ENCODE measurements at regions not wholly inside any gene's neighbourhood (a gene's known extent, or its start where the extent isn't known, plus 50 kb on each side); places are given as distances from the start of the nearest gene placed in this dataset.
A peak's percentile ranks its signal among the peaks of the same experiment; 100 is the strongest.

DNA sequence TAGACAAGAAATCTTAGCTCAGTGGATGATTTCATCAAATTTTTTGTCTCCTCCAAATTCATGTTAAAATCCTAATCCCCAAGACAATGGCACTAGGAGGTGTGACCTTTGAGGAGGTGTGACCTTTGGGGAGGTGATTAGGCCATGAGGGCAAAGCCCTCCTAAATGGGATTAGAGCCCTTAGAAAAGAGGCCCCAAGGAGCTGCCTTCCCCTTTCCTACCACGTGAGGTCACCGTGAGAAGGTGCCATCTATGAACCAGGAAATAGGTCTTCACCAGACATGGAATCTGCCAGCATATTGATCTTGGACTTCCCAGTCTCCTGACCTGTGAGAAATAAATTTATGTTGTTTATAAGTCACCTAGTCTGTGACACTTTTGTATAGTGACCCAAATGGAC is 138.7 kb downstream of the TRIM29 start:
- ATAC-seq (no peak), DNase-seq (ENCODE audit: low spot score in 2 of 2) (no peak)
- Mint-ChIP-seq H3K9me3 (peaks cover 5 to 11% of the 10 kb centered on the region in 2 donors), H3K36me3 (no peaks in the 10 kb centered on the region), H3K27ac (no peak overlapping the region)

DNA sequence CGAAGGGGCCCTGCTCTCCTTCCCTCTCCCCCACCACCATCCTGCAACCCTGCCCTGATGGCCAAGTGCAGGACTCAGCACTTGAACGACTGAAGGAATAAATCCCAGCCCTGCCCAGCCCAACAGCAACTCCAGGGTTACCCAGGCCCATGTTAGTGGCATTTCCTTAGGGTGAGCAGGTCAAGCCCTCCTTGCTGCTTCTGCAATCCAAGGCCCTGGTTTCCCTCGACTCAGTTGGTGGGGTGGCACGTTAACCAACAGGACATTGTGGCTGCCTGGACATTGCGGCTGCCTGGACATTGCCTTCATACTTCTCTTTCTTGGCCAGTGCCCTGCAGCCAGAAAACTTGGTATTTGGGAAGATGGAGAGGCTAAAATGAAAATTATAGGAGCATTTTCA is 141.4 kb downstream of the TRIM29 start:
- peaks cover 5 to 11% of the 10 kb centered on the region in 2 donors for H3K9me3 Mint-ChIP-seq
- no peak for DNase-seq (ENCODE audit: low spot score in 2 of 2)
- no peaks in the 10 kb centered on the region for H3K36me3 Mint-ChIP-seq
- no peak overlapping the region for H3K27ac Mint-ChIP-seq
- ATAC-seq: no peak

DNA sequence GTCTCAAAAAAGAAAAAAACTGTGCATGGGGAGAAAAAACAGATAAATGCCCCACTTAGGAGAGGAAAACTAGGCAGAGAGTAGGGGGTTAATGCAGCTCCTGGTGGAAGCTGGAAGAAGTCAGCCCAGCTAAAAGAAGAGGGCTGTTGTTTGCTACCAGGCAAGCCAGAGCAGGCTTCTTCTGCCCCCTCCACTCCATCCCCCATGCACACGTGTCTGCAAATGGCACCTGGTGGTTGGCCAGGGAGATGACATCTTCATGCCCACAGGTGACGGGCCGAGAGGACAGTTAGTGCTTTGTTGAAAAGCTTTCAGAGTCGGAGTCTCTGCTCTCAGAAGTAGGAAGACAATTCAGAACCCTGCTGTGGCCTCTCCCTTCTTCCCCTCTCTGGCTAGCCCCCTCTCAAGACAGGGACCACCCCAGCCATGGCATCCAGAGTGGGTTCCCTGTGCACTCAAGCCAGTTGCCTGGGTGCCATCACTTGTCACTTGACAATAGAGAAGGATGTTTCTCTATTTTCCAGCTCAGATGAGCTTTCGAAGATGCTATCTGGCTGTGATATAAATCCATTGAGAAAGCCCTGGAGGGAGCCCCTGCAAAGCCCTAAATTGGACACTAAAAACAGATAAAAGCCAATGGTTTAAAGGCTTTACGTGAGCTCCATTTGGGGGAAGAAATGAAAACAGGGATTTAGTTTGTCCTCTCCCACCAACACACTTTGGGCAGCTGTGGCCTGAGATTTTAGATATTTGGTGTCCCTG is 142.0 kb downstream of the TRIM29 start:
- DNase-seq (ENCODE audit: low spot score in 2 of 2): no peak
- Mint-ChIP-seq H3K36me3 (no peaks in the 10 kb centered on the region), H3K9me3 (peaks cover 5 to 11% of the 10 kb centered on the region in 2 donors), H3K27ac (no peak overlapping the region)
- no peak for ATAC-seq

DNA sequence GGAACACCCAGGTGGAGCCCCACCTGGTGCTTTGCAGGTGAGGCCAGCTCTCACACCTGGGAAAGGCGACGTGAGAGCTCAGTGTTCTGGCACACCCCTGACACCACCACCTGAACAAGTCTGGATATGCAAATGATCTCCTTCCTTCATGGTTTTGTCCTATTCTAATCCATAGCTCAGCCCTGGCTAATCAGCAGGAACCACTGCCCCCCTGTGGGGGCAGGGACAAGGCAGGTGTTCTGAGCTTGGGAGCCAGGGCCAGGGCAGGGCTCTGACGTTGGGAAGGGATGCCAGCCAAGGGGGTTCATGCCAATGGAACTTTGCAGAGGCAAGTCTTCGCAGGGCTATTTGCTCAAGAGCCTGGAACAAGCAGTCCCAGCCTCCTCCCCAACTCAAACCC is 144.2 kb downstream of the TRIM29 start:
- H3K36me3 Mint-ChIP-seq: no peaks in the 10 kb centered on the region
- DNase-seq (ENCODE audit: low spot score in 2 of 2) (no peak), ATAC-seq (no peak)
- H3K9me3 Mint-ChIP-seq: no peaks in the 10 kb centered on the region
- no peak overlapping the region for H3K27ac Mint-ChIP-seq

DNA sequence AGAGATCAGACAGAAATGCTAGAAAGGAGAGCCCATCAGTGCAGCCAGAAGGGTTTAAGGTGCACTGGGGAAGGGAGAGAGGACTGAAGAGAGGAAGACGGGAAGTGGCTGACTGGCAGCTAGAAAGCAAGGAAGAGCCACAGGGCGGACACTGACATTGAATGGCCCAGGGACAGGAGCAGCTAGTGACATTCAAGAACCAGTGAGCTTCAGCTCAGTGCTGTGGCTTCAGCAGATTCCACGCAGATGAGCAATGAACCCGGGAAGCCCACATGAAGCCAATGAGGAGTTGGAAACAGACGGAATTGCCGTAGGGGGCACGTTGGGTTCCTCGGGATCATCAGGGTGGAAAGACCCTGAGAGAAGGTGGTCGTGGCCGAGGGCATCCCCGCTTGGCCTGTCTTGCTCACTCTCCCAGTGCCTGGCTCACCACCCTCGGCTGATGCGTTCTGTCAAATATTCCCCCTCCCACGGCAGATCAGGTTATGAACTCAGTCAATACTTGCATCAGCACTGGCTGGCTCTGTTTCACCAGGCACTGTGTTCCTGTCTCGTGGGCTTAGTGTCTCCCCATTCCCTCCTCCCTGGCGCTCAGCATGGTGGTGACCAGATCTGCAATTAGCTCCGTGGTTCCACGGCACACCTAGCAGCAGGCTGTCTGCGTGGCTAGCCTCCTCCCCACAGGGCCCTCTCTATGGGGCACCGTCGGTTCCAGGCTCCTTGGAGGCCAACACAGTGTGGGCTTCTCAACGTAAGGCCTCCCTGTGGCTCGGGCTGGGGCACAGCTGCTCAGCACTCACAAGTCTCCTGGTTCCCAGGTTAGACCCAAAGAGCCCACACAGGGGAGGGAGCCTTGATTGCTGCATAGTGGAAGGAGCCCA is 145.5 kb downstream of the TRIM29 start:
- ATAC-seq (no peak), DNase-seq (ENCODE audit: low spot score in 2 of 2) (no peak)
- H3K36me3 Mint-ChIP-seq: no peaks in the 10 kb centered on the region
- no peaks in the 10 kb centered on the region for H3K9me3 Mint-ChIP-seq
- no peak overlapping the region for H3K27ac Mint-ChIP-seq

DNA sequence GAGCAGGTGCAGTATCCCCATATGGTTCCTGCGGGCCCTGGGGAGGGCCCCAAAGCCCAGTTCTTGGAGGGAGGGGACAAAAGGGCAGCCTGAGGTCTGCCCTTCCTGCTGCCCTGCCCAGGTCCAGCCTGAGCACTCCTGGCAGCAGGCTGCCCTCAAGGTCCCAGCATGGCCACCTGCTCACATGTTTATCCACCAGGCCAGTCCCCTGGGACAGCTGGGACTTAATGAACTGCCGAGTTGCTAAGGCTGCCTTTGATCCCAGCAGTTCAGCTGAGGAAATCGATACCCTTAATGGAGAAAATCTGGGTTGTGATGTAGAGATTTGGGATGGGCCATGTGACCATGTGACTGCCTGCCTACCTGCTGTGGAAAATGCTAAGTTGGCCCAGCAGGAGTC is 146.2 kb downstream of the TRIM29 start:
- no peaks in the 10 kb centered on the region for H3K9me3 Mint-ChIP-seq
- no peaks in the 10 kb centered on the region for H3K36me3 Mint-ChIP-seq
- no peak overlapping the region for H3K27ac Mint-ChIP-seq
- ATAC-seq (no peak), DNase-seq (ENCODE audit: low spot score in 2 of 2) (no peak)

DNA sequence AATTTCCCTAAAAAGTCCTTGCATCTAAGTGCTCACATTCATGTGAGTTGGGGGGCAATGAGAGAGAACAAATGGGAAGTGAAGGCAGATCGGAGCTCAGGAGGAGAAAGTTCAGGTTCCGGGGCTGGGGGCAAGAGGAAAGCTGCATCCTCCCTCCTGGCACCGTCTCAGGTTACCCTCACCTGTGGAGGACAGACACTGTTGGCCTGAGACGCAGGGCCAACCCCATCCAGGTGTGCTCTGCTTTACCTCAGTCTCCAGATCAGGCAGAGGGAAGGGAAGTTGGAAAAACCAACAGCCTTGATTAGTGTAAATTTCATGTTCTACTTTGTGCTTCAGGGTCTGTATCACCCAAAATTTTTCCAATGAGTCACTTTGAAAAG is 146.9 kb downstream of the TRIM29 start:
- ATAC-seq (no peak), DNase-seq (ENCODE audit: low spot score in 2 of 2) (no peak)
- no peaks in the 10 kb centered on the region for H3K36me3 Mint-ChIP-seq
- no peaks in the 10 kb centered on the region for H3K9me3 Mint-ChIP-seq
- H3K27ac Mint-ChIP-seq: no peak overlapping the region

DNA sequence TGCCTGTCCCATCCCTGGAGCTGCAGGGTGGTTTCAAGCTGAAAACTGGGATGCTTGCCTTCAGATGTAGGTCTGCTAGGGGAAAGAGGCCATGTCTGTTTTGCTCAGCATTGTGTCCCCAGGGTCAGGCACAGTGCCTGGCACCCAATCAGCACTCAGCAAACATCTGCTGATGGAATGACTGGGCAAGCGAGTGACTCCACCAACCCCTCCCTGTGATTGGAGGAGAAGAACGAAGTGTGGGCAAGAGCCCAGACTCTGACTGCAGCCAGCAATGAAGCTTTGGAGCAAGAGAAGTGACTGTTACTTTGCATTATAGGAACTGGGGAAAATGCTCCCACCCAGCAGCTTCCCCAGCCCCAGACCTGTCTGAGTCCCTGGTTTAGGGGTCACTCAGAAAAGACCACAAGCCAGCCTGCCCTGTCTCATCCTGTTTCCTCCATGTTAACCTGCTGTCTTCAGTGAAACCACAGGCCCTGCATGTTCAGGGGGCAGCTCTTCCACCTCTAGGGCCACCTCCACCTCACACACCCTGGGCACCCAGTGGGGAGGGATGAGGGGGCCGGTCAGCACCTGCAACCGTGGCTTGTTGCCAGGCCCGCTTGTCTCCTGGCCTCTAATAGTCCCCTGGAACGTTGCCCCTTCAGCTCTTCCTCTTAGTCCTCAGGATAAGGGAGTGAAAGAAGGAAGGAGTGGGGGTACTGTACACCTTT is 147.4 kb downstream of the TRIM29 start:
- no peaks in the 10 kb centered on the region for H3K9me3 Mint-ChIP-seq
- no peak for DNase-seq (ENCODE audit: low spot score in 2 of 2)
- H3K36me3 Mint-ChIP-seq: no peaks in the 10 kb centered on the region
- ATAC-seq: no peak
- H3K27ac Mint-ChIP-seq: no peak overlapping the region

DNA sequence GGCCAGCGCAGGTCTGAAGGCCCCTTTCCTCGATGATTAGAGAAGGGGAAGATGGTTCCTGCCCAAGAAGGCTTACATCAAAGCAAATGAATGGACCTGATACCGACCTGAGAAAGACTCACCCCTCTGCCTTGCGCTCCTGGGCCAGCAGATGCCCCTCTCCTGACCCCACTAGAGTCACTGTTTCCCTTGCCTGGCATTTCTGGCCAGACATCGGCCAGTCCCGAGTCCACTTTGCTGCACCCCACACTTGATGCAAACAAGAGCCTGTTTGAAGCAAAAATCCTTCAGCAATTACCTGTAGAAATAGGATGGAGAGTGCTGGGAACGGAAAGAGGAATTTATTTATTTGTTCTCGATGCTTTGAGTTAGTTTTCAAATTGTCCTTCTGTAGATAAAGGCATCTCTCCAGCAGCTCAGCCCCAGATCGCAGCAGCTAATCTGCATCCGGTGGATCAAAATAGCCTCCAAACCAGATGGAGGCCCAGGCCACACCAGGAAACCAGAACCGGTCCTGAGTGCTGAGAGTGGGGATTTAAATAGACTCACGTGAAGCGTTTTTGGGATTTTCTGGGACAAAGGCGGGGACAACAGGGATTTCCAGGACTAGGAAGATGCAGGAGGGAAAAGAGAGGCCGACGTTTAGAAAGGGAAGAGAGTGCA is 148.6 kb downstream of the TRIM29 start:
- no peaks in the 10 kb centered on the region for H3K9me3 Mint-ChIP-seq
- DNase-seq (ENCODE audit: low spot score in 2 of 2) (no peak), ATAC-seq (no peak)
- no peak overlapping the region for H3K27ac Mint-ChIP-seq
- no peaks in the 10 kb centered on the region for H3K36me3 Mint-ChIP-seq

DNA sequence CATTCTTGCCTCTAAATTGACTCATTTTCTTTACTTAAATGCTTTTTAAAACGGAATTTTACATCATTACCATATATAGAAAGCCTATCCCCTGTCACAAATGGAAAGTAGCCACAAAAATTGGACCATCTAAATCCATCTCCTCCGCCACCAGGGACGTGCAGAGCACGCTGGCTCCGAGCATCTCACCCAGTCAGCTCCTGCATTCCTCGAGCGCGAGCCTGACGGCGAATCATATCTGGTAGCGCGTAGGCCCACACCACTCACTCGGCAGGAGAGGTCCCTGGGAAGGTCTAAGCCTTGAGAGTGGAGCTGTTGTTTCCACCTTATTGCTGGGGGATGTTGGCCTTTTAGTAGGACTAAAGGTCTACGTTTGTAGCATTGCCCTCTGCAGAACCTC is 152.4 kb downstream of the TRIM29 start:
- Mint-ChIP-seq H3K36me3 (no peaks in the 10 kb centered on the region), H3K9me3 (no peaks in the 10 kb centered on the region), H3K27ac (no peak overlapping the region)
- DNase-seq (ENCODE audit: low spot score in 2 of 2) (no peak), ATAC-seq (no peak)

DNA sequence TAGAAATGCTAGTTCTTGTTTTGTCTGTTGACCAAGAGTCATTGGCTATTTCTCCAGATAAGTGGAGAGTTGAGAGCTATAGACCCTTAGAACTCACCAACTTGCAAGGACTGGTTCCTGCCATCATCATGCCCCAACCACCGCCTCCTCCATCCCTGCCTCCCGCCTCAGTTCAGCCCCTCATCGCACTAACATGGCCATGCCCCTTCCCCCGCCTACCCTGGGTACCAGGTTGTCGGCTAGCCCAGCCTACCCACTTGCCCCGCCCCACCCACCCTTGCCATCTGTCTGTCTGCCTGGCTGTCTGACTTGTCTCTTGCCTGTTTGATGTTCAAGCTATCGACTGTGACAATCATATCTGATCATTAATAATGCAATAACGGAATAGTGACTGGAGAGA is 154.1 kb downstream of the TRIM29 start:
- no peaks in the 10 kb centered on the region for H3K36me3 Mint-ChIP-seq
- no peaks in the 10 kb centered on the region for H3K9me3 Mint-ChIP-seq
- DNase-seq (ENCODE audit: low spot score in 2 of 2) (no peak), ATAC-seq (no peak)
- no peak overlapping the region for H3K27ac Mint-ChIP-seq

DNA sequence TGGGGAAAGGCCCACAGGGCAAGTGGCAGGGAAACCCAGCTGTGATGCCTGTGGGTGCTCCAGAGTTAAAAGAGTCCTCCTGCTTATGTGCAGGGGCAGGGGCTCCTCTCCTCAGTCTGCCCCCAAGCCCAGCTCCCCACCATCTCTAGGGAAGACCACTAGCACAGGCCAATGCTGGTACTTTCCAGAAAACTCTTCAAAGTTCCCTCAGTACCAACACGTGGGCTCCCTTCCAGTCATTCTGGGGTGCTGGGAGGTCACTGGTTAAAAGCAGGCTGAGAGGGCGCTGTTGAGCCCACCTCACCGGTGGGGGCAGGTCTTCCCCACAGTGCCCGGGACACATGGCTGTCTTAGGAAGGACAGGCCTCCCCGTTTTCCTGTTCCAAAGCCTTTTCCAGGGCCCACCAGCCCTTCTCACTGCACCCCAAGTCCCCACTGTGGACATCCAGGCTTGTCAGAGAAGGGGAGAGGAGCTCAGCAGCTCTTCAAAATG is 154.6 kb downstream of the TRIM29 start:
- no peaks in the 10 kb centered on the region for H3K9me3 Mint-ChIP-seq
- no peaks in the 10 kb centered on the region for H3K36me3 Mint-ChIP-seq
- ATAC-seq: no peak

DNA sequence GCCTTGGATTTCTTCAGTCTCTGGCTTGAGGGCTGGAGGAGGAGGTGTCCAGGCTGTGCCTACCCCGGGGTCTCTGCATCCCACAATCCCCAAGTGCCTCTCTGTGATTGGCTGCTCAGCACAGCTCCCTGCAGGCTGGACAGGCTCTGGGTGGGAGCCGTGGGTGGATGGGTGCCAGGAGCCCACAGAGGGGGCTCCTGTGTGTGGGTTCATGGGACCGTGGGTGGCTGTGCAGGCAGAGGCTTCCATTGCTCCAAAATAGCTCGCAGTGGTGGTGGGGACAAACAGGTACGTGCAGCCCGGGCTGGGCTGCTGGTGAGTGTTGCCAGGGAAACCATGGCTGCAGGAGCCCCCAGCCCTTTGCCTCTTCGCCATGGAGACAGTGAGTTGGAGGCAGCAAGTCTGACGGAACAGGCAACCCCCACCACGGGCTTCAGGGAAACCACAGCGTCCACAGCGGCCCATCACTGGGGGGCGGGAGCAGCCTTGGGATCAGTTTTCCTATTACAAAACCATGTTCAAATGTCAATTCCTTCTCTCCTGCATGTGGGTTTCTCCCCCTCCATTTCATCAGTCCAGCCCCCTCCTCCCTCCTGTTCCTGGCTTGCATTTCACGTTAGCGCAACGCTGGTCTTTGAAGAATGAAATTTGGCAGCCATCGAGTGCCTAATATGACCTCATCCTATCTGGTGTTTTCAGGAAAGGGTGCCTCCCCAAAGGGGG is 155.2 kb downstream of the TRIM29 start:
- ATAC-seq (no peak), DNase-seq (ENCODE audit: low spot score in 2 of 2) (no peak)
- no peaks in the 10 kb centered on the region for H3K36me3 Mint-ChIP-seq
- H3K9me3 Mint-ChIP-seq: no peaks in the 10 kb centered on the region
- peak overlapping the region in 1 of 2 donors; percentile 12 for H3K27ac Mint-ChIP-seq

More for the DNA sequence above, 154.6 kb downstream of the TRIM29 start:
- H3K27ac Mint-ChIP-seq: peak overlapping the region in 1 of 2 donors; percentile 12
- DNase-seq (ENCODE audit: low spot score in 2 of 2): no peak

DNA sequence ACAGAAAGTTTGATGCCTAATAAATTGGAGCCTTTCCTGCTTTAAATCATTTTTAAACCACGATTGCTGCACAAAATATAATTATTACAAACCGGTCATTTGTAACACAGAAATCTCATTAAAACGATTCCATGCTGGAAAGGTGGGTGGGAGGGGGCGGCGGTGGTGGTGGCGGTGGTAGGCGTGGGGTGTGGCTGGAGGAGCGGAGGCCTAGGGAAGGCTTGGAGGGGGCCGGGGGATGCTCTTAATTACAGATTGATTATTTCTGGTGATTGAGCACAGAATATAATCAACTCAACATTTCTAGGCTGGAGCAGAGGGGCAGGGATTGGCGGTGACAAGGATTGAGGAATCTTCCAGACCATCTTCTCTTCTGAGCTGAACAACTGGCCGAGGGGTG is 157.5 kb downstream of the TRIM29 start:
- Mint-ChIP-seq H3K36me3 (no peaks in the 10 kb centered on the region), H3K9me3 (no peaks in the 10 kb centered on the region), H3K27ac (no peak overlapping the region)
- DNase-seq (ENCODE audit: low spot score in 2 of 2): no peak
- ATAC-seq: no peak

DNA sequence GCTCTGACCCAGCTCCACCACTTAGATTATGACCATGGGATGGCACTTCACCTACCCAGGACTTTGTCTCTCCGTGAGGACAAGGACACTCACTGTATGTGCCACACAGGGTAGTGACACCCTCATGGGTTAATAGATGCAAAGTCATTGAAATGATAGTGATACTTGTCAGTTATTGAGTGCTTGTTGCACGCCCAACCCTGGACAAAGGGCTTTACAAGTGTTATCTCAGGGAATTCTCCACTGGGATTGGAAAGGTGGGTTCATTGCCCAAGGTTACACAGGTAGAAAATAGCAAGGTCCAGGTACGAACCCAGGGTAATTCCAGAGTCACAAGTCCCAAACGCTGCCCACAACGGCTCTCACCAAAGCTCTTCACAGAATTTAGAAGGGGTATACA is 158.2 kb downstream of the TRIM29 start:
- H3K9me3 Mint-ChIP-seq: no peaks in the 10 kb centered on the region
- ATAC-seq: no peak
- no peak for DNase-seq (ENCODE audit: low spot score in 2 of 2)
- no peaks in the 10 kb centered on the region for H3K36me3 Mint-ChIP-seq
- no peak overlapping the region for H3K27ac Mint-ChIP-seq

DNA sequence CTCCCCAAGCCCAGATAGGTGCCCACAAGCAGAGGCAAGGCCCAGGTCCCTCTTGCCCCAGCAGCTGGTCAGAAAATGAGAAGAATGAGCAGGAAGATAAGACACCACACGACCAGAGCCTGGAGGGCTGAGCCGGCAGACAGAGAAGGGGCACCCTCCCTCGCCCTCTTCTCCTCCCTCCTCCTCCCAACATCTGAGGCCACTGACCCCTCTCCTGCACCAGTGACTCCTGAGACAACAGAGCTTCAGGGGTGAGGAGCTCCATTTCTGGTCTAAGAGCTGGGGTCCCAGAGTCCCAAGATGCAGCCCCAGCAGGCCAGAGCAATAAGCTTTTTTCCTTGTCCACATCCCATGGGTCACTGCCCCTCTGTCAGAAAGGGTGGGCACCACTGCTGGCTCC is 159.2 kb downstream of the TRIM29 start:
- Mint-ChIP-seq H3K36me3 (no peaks in the 10 kb centered on the region), H3K27ac (no peak overlapping the region), H3K9me3 (no peaks in the 10 kb centered on the region)
- DNase-seq (ENCODE audit: low spot score in 2 of 2): no peak
- no peak for ATAC-seq

All from activated naive CD4-positive, alpha-beta T cell treated with anti-CD3 and anti-CD28 coated beads, Interleukin-2, amount 50 U/mL, for 72 hours (primary cell).